Common myeloid progenitor, CD34-positive (primary cell): ENCODE measurements at regions not wholly inside any gene's neighbourhood (a gene's known extent, or its start where the extent isn't known, plus 50 kb on each side); places are given as distances from the start of the nearest gene placed in this dataset.
"Not testable (repeated sequence)": the region's sequence is repeated elsewhere in the genome, so short reads cannot be mapped to it uniquely, and the experiment has no call there.

ENCODE experiments used
- CTCF ChIA-PET: fragments of 350-600 bp; sonication (Branson Sonifier 250); formaldehyde crosslinking; loops from one replicate; lab custom pipeline; 2021; ENCODE audit warnings: antibody characterized with exemption; lab: Charles Lee
- POLR2A ChIA-PET: fragments of 350-600 bp; sonication (Branson Sonifier 250); formaldehyde crosslinking; loops from one replicate; lab custom pipeline; 2021; ENCODE audit warnings: antibody characterized with exemption; lab: Charles Lee
- DNase-seq, 3 donors: peaks; one replicate each; pipeline versions ENCODE4 v3.0.0 to v3.0.0-alpha.2; 2013
- H3K27ac ChIP-seq, 2 experiments: 1 replicate in 1 of 2; 2 replicates in 1 of 2; pipeline ENCODE4 v1.7.0; 2013; ENCODE audit warnings: inconsistent platforms in 2 of 2, low read length in 2 of 2, mild to moderate bottlenecking in 2 of 2, low read depth in 1 of 2, moderate library complexity in 1 of 2; ENCODE audit not compliant: severe bottlenecking in 2 of 2, insufficient read depth in 1 of 2, poor library complexity in 1 of 2
- H3K27me3 ChIP-seq, 5 experiments: replicated peaks in 2 of 5; 1 replicate in 3 of 5; 2 replicates in 2 of 5; pipeline versions ENCODE4 v1.6.1 to v1.7.0; 2013; ENCODE audit warnings: low read length in 4 of 5, mild to moderate bottlenecking in 2 of 5, moderate library complexity in 2 of 5, inconsistent platforms in 1 of 5; ENCODE audit not compliant: insufficient read depth in 5 of 5, control insufficient read depth in 4 of 5
- H3K36me3 ChIP-seq, 4 experiments: 1 replicate in 2 of 4; 2 replicates in 2 of 4; pipeline versions ENCODE4 v1.6.1 to v1.7.0; 2013; ENCODE audit warnings: low read length in 3 of 4, control low read depth in 1 of 4, mild to moderate bottlenecking in 1 of 4; ENCODE audit not compliant: control insufficient read depth in 4 of 4, insufficient read depth in 4 of 4
- H3K4me1 ChIP-seq, 4 experiments: 1 replicate in 3 of 4; 2 replicates in 1 of 4; pipeline versions ENCODE4 v1.6.1 to v1.7.1; 2013; ENCODE audit warnings: low read length in 3 of 4, mild to moderate bottlenecking in 3 of 4, control low read depth in 1 of 4, inconsistent platforms in 1 of 4, moderate library complexity in 1 of 4; ENCODE audit not compliant: control insufficient read depth in 4 of 4, insufficient read depth in 4 of 4; ENCODE audit errors: control extremely low read depth in 1 of 4
- H3K4me3 ChIP-seq, 7 experiments: 1 replicate in 4 of 7; 2 replicates in 3 of 7; pipeline versions ENCODE4 v1.5.1 to v1.7.0; 2013; ENCODE audit warnings: mild to moderate bottlenecking in 7 of 7, low read length in 6 of 7, moderate library complexity in 6 of 7, inconsistent platforms in 2 of 7, low read depth in 2 of 7, control low read depth in 1 of 7; ENCODE audit not compliant: insufficient read depth in 4 of 7, control insufficient read depth in 1 of 7; ENCODE audit errors: extremely low read depth in 1 of 7
- H3K9me3 ChIP-seq, 5 experiments: 1 replicate in 4 of 5; 2 replicates in 1 of 5; pipeline versions ENCODE4 v1.6.1 to v1.7.1; 2013; ENCODE audit warnings: low read length in 4 of 5, mild to moderate bottlenecking in 2 of 5, inconsistent platforms in 1 of 5, low read depth in 1 of 5, moderate library complexity in 1 of 5; ENCODE audit not compliant: control insufficient read depth in 4 of 5, insufficient read depth in 2 of 5; ENCODE audit errors: control extremely low read depth in 1 of 5
- WGBS: methylation state at CpG from one replicate; pipeline ENCODE4 v1.1.5; 2013; ENCODE audit not compliant: insufficient coverage; 5-methylcytosine and 5-hydroxymethylcytosine counted together

- WGBS: no CpG with 5 or more reads among the region's 1 CpG
- Histone ChIP-seq H3K36me3 (no peaks in the 10 kb centered on the region), H3K27me3 (no peaks in the 10 kb centered on the region), H3K4me3 (no peak overlapping the region), H3K9me3 (no peaks in the 10 kb centered on the region), H3K4me1 (no peaks in the 10 kb centered on the region), H3K27ac (no peak overlapping the region)
- ChIA-PET CTCF (no interaction called here), POLR2A (no interaction called here)
- DNase-seq: no peak
Observed at GRCh38 chrX:152044383-152044782, 69.9 kb upstream of the GABRE start.

GRCh38 chrX:152038804-152039203 lies 64.3 kb upstream of the GABRE start:
- Histone ChIP-seq H3K36me3 (no peaks in the 10 kb centered on the region), H3K4me1 (no peaks in the 10 kb centered on the region), H3K27ac (no peak overlapping the region), H3K27me3 (no peaks in the 10 kb centered on the region), H3K9me3 (peaks cover 0 to 4% (median 0%) of the 10 kb centered on the region in 5 experiments), H3K4me3 (no peak overlapping the region)
- DNase-seq: no peak
- POLR2A ChIA-PET: no interaction called here
- CTCF ChIA-PET: no interaction called here
- WGBS: 83% methylated on average over 1 of the region's 2 CpGs

- Histone ChIP-seq H3K4me3 (no peak overlapping the region), H3K9me3 (peaks cover 0 to 4% (median 0%) of the 10 kb centered on the region in 5 experiments), H3K27me3 (no peaks in the 10 kb centered on the region), H3K36me3 (no peaks in the 10 kb centered on the region), H3K4me1 (no peaks in the 10 kb centered on the region), H3K27ac (no peak overlapping the region)
- CTCF ChIA-PET: no interaction called here
- POLR2A ChIA-PET: no interaction called here
- no peak for DNase-seq
- 80% methylated on average over 1 of the region's 1 CpG for WGBS
Observed at GRCh38 chrX:152037183-152037582, 62.7 kb upstream of the GABRE start.

GRCh38 chrX:152031346-152031745 lies 56.9 kb upstream of the GABRE start:
- H3K4me3 ChIP-seq, DNase-seq, H3K27me3 ChIP-seq, H3K4me1 ChIP-seq, H3K36me3 ChIP-seq, CTCF ChIA-PET, H3K27ac ChIP-seq, H3K9me3 ChIP-seq, POLR2A ChIA-PET: not testable (repeated sequence)
- WGBS: 43% methylated on average over 1 of the region's 1 CpG

- POLR2A ChIA-PET: interaction anchor here (0.6 kb wide), 1 partner anchor 677 kb away, joined by 3 read pairs; no protein-coding TSS in a partner anchor
- Histone ChIP-seq H3K27ac (no peak overlapping the region), H3K36me3 (no peaks in the 10 kb centered on the region), H3K9me3 (no peaks in the 10 kb centered on the region), H3K27me3 (no peaks in the 10 kb centered on the region), H3K4me1 (no peaks in the 10 kb centered on the region), H3K4me3 (no peak overlapping the region)
- CTCF ChIA-PET: no interaction called here
- DNase-seq: no peak
- WGBS: no CpG with 5 or more reads among the region's 3 CpGs
Observed at GRCh38 chrX:152028579-152028978, 54.1 kb upstream of the GABRE start.

GRCh38 chrX:152025656-152026440 lies 51.4 kb upstream of the GABRE start:
- H3K36me3 ChIP-seq: no peaks in the 10 kb centered on the region
- H3K4me3 ChIP-seq: no peak overlapping the region
- WGBS: 74% methylated on average over 5 of the region's 5 CpGs
- H3K27me3 ChIP-seq: no peaks in the 10 kb centered on the region
- no peak overlapping the region for H3K27ac ChIP-seq
- DNase-seq: no peak
- ChIA-PET POLR2A (no interaction called here), CTCF (no interaction called here)
- H3K4me1 ChIP-seq: no peaks in the 10 kb centered on the region
- no peaks in the 10 kb centered on the region for H3K9me3 ChIP-seq

- ChIA-PET CTCF (no interaction called here), POLR2A (no interaction called here)
Observed at GRCh38 chrX:152024710-152025109, 50.2 kb upstream of the GABRE start.

More at GRCh38 chrX:152024710-152025109, 50.2 kb upstream of the GABRE start:
- DNase-seq: no peak
- Histone ChIP-seq H3K36me3 (no peaks in the 10 kb centered on the region), H3K9me3 (no peaks in the 10 kb centered on the region), H3K4me1 (no peaks in the 10 kb centered on the region), H3K4me3 (no peak overlapping the region), H3K27ac (no peak overlapping the region), H3K27me3 (no peaks in the 10 kb centered on the region)
- WGBS: 89% methylated on average over 1 of the region's 3 CpGs
